Lower leg skin (tissue), 3 donors: ENCODE measurements at regions not wholly inside any gene's neighbourhood (a gene's known extent, or its start where the extent isn't known, plus 50 kb on each side); places are given as distances from the start of the nearest gene placed in this dataset.

Source experiments
- POLR2A ChIP-seq, 2 donors: fragments of 450-650 bp; IDR thresholded peaks; one replicate each; pipeline ENCODE4 v1.6.1; 2016 to 2017; ENCODE audit warnings: antibody characterized with exemption in 2 of 2, mild to moderate bottlenecking in 1 of 2, moderate library complexity in 1 of 2
- TF ChIP-seq, protein P1 (sequence below), 3 donors: fragments of 450-650 bp; IDR thresholded peaks; one replicate each; pipeline ENCODE4 v1.5.1; 2016; ENCODE audit warnings: antibody characterized with exemption in 3 of 3, mild to moderate bottlenecking in 3 of 3, moderate library complexity in 2 of 3

DNA sequence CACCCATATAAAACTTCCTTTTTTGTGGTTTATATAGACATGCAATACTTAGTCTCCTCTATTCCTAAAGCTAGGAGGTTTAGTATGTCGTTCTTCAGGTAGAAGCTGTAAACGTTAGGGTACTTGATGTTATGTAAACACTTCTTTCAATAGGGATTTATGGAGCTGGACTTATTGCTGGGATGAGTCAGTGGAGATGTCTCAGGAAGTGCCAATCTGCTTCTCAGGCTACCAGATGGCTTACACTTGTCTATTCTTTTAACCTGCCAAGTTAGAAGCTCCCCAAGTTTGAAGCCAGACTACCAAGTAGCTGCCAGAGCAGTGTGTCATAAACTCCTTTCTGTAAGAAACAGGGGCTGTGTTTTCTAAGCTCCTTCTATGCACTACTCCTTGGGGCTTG lies 756.5 kb upstream of the LRRTM1 start:
- TF ChIP-seq POLR2A (IDR thresholded peaks at IDR 0.05): no peak
- TF ChIP-seq, protein P1, sequence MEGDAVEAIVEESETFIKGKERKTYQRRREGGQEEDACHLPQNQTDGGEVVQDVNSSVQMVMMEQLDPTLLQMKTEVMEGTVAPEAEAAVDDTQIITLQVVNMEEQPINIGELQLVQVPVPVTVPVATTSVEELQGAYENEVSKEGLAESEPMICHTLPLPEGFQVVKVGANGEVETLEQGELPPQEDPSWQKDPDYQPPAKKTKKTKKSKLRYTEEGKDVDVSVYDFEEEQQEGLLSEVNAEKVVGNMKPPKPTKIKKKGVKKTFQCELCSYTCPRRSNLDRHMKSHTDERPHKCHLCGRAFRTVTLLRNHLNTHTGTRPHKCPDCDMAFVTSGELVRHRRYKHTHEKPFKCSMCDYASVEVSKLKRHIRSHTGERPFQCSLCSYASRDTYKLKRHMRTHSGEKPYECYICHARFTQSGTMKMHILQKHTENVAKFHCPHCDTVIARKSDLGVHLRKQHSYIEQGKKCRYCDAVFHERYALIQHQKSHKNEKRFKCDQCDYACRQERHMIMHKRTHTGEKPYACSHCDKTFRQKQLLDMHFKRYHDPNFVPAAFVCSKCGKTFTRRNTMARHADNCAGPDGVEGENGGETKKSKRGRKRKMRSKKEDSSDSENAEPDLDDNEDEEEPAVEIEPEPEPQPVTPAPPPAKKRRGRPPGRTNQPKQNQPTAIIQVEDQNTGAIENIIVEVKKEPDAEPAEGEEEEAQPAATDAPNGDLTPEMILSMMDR (IDR thresholded peaks at IDR 0.05): no peak
